ENCODE measurements at regions not wholly inside any gene's neighbourhood (a gene's known extent, or its start where the extent isn't known, plus 50 kb on each side); places are given as distances from the start of the nearest gene placed in this dataset.

- no peak for TF ChIP-seq CTCF (IDR thresholded peaks at IDR 0.05)
- peaks cover 35% of the 10 kb centered on the region for H3K27me3 Mint-ChIP-seq (ENCODE audit: low read depth, poor library complexity)
- no peak overlapping the region for H3K4me3 Mint-ChIP-seq
- H3K36me3 Mint-ChIP-seq (ENCODE audit: low read depth) = no peaks in the 10 kb centered on the region
- no peak for DNase-seq
- peaks cover 5% of the 10 kb centered on the region for H3K4me1 Mint-ChIP-seq
- H3K27ac Mint-ChIP-seq = no peak overlapping the region
- H3K9me3 Mint-ChIP-seq = no peaks in the 10 kb centered on the region
Measured at GRCh38 chr17:77811521-77811920, 147.0 kb upstream of the TNRC6C start.

DNA sequence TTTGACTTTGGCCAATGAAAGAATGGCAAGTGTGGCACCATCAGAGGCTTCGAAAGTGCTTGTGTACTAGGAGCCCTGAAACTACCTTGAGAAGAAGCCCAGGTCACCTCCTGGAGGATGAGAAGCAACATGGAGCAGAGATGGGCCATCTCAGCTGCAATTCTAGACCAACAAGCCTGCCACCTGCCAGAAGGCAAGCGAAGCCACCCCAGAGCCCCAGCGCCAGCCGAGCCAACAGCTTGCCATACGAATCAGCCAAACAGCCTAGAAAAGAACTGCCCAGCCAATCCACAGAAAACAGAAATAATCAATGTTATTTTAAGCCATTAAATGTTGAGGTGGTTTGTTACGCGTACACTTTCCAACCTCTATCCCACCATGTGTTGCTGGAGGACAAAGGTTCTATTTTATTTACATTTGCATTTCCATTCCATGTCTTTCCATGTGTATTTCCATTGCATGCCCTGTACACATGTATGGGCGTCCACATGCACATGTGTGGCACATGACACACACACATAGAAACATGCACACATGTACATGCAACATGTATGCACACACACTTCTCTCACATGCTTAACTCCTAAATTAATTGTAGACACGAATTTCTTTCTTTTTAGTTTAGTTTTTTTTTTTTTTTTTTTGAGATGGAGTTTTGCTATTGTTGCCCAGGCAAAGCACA, 144.3 kb upstream of the TNRC6C start:
- H3K27ac Mint-ChIP-seq = no peak overlapping the region
- peaks cover 9% of the 10 kb centered on the region for H3K9me3 Mint-ChIP-seq
- no peak for TF ChIP-seq CTCF (IDR thresholded peaks at IDR 0.05)
- H3K4me1 Mint-ChIP-seq = peaks cover 10% of the 10 kb centered on the region
- H3K4me3 Mint-ChIP-seq = no peak overlapping the region
- peaks cover 4% of the 10 kb centered on the region for H3K36me3 Mint-ChIP-seq (ENCODE audit: low read depth)
- H3K27me3 Mint-ChIP-seq (ENCODE audit: low read depth, poor library complexity) = peaks cover 23% of the 10 kb centered on the region
- no peak for DNase-seq

- no peak overlapping the region for H3K4me3 Mint-ChIP-seq
- DNase-seq = no peak
- H3K9me3 Mint-ChIP-seq = peaks cover 9% of the 10 kb centered on the region
- peaks cover 21% of the 10 kb centered on the region for H3K4me1 Mint-ChIP-seq
- peaks cover 4% of the 10 kb centered on the region for H3K36me3 Mint-ChIP-seq (ENCODE audit: low read depth)
- H3K27me3 Mint-ChIP-seq (ENCODE audit: low read depth, poor library complexity) = peaks cover 23% of the 10 kb centered on the region
- TF ChIP-seq CTCF (IDR thresholded peaks at IDR 0.05) = no peak
- no peak overlapping the region for H3K27ac Mint-ChIP-seq
Measured at GRCh38 chr17:77815127-77815905, 143.2 kb upstream of the TNRC6C start.

DNA sequence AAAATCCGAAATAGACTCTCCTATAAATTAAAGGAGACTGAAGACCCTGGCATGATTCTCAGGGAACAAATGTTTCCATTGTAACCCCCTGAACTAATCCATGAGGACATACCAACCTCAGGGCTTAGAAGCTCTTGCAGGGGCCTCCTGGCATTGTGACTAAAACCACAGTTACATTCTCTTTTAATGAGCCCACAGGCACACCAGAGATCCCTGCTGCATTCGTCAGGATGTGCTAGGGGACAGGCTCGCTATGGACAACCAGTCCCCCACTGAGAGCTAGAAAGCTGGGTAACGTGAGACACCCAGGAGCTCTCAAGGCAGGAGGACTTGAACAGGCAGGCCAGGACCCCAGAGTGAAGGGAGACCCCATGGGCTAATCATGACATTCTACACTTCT, 140.6 kb upstream of the TNRC6C start:
- no peak for DNase-seq
- Mint-ChIP-seq H3K27me3 (ENCODE audit: low read depth, poor library complexity) (peaks cover 12% of the 10 kb centered on the region), H3K27ac (no peak overlapping the region), H3K4me3 (no peak overlapping the region), H3K4me1 (peaks cover 46% of the 10 kb centered on the region), H3K36me3 (ENCODE audit: low read depth) (peaks cover 4% of the 10 kb centered on the region), H3K9me3 (peaks cover 9% of the 10 kb centered on the region)
- no peak for TF ChIP-seq CTCF (IDR thresholded peaks at IDR 0.05)

- Mint-ChIP-seq H3K4me1 (peaks cover 62% of the 10 kb centered on the region), H3K4me3 (no peak overlapping the region), H3K36me3 (ENCODE audit: low read depth) (peaks cover 4% of the 10 kb centered on the region), H3K9me3 (peaks cover 9% of the 10 kb centered on the region), H3K27me3 (ENCODE audit: low read depth, poor library complexity) (peaks cover 8% of the 10 kb centered on the region), H3K27ac (peak overlapping the region; percentile 41)
- no peak for DNase-seq
- no peak for TF ChIP-seq CTCF (IDR thresholded peaks at IDR 0.05)
Measured at GRCh38 chr17:77819497-77819896, 139.0 kb upstream of the TNRC6C start.
